Uterus (tissue), 2 donors: ENCODE measurements at regions not wholly inside any gene's neighbourhood (a gene's known extent, or its start where the extent isn't known, plus 50 kb on each side); places are given as distances from the start of the nearest gene placed in this dataset.

ENCODE experiments used
- CTCF ChIP-seq, 4 experiments: fragments of 200-600 bp in 2 of 4; fragments of 450-650 bp in 2 of 4; sonication (generic) in 2 of 4; IDR thresholded peaks; one replicate each; pipeline ENCODE4 v1.5.1; 2016 to 2019; ENCODE audit warnings: antibody characterized with exemption in 4 of 4, mild to moderate bottlenecking in 2 of 4, moderate library complexity in 1 of 4
- POLR2A ChIP-seq, 2 donors: fragments of 450-650 bp; IDR thresholded peaks; one replicate each; pipeline ENCODE4 v1.6.1; 2016; ENCODE audit warnings: antibody characterized with exemption in 2 of 2, mild to moderate bottlenecking in 1 of 2, moderate library complexity in 1 of 2

GRCh38 chr1:38327559-38327973 lies 281.0 kb upstream of the POU3F1 start:
- TF ChIP-seq CTCF (IDR thresholded peaks at IDR 0.05) (no peak), POLR2A (IDR thresholded peaks at IDR 0.05) (no peak)
